ENCODE measurements at regions not wholly inside any gene's neighbourhood (a gene's known extent, or its start where the extent isn't known, plus 50 kb on each side); places are given as distances from the start of the nearest gene placed in this dataset.

DNA sequence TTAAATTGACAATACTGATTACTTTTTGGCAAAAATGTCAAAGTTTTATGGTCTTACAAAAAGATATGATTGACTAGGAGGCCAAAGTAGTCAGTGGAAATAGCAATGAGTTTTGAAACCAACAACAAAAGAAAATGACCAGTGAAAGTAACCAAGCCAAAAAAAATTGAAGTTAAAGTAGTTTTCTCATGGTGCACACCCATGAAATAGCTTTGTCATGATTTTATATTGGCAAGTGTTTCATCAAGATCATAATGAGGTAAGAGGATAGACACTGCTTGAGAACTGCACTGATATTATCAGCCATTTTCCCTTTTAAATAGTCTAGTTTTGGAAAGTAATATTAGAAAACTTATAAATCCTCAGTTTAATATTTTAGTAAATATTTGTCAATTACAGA, 206.2 kb upstream of the ADAMTS5 start:
- TF ChIP-seq, protein P1, sequence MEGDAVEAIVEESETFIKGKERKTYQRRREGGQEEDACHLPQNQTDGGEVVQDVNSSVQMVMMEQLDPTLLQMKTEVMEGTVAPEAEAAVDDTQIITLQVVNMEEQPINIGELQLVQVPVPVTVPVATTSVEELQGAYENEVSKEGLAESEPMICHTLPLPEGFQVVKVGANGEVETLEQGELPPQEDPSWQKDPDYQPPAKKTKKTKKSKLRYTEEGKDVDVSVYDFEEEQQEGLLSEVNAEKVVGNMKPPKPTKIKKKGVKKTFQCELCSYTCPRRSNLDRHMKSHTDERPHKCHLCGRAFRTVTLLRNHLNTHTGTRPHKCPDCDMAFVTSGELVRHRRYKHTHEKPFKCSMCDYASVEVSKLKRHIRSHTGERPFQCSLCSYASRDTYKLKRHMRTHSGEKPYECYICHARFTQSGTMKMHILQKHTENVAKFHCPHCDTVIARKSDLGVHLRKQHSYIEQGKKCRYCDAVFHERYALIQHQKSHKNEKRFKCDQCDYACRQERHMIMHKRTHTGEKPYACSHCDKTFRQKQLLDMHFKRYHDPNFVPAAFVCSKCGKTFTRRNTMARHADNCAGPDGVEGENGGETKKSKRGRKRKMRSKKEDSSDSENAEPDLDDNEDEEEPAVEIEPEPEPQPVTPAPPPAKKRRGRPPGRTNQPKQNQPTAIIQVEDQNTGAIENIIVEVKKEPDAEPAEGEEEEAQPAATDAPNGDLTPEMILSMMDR (conservative IDR thresholded peaks at IDR 0.05; ENCODE audit: low read depth in 2 of 2) = no peak
- TF ChIP-seq EZH2phosphoT487 (IDR thresholded peaks at IDR 0.05; ENCODE audit: unreplicated experiment) = no peak
- TF ChIP-seq EZH2 (IDR thresholded peaks at IDR 0.05; ENCODE audit: low read depth, unreplicated experiment) = no peak
- no peak for TF ChIP-seq POLR2AphosphoS5 (IDR thresholded peaks at IDR 0.05; ENCODE audit: low read depth)
- TF ChIP-seq ZNF331 (CRISPR knock-in tag; IDR thresholded peaks at IDR 0.05; ENCODE audit: low read depth) = no peak
- TF ChIP-seq REST (IDR thresholded peaks at IDR 0.05; ENCODE audit: unreplicated experiment) = no peak
- no peak for TF ChIP-seq ZNF114 (CRISPR knock-in tag; IDR thresholded peaks at IDR 0.05)
- no peak for TF ChIP-seq STAT1 (IDR thresholded peaks at IDR 0.05; ENCODE audit: unreplicated experiment)
- no peak for TF ChIP-seq CREB1 (CRISPR knock-in tag; IDR thresholded peaks at IDR 0.05; ENCODE audit: low read depth)
- TF ChIP-seq JUNB (IDR thresholded peaks at IDR 0.05; ENCODE audit: unreplicated experiment) = no peak
- no peak for TF ChIP-seq NANOG (IDR thresholded peaks at IDR 0.05; ENCODE audit: borderline replicate concordance)
- no peak for TF ChIP-seq ETS1 (IDR thresholded peaks at IDR 0.05)
- no peak for TF ChIP-seq ZNF462 (CRISPR knock-in tag; IDR thresholded peaks at IDR 0.05)

All from GM23338 (cell line).